OCI-LY3 (cell line): ENCODE measurements at regions not wholly inside any gene's neighbourhood (a gene's known extent, or its start where the extent isn't known, plus 50 kb on each side); places are given as distances from the start of the nearest gene placed in this dataset.

Source experiments
- CTCF ChIP-seq: fragments of 200-600, 300-600 bp; sonication (generic); IDR thresholded peaks from 2 replicates; pipeline ENCODE4 v1.5.1; 2014; ENCODE audit warnings: antibody characterized with exemption, low read length, low read depth
- EZH2phosphoT487 ChIP-seq: fragments of 200-600 bp; shearing (Covaris generic); IDR thresholded peaks from 2 replicates; pipeline ENCODE4 v1.6.1; 2018; ENCODE audit warnings: antibody characterized with exemption, mixed run types, low read depth

GRCh38 chr18:34514957-34515356 is 195.1 kb upstream of the DTNA start:
- TF ChIP-seq CTCF (no peak), EZH2phosphoT487 (no peak)
